HG03565 (cell line): ENCODE measurements at regions not wholly inside any gene's neighbourhood (a gene's known extent, or its start where the extent isn't known, plus 50 kb on each side); places are given as distances from the start of the nearest gene placed in this dataset.

Experiments used
- ATAC-seq: cut with Tn5 transposase; IDR thresholded peaks from one replicate; pipeline ENCODE4 v1.9.1; 2021; ENCODE audit warnings: mild to moderate bottlenecking, moderate library complexity; ENCODE audit not compliant: unreplicated experiment

DNA sequence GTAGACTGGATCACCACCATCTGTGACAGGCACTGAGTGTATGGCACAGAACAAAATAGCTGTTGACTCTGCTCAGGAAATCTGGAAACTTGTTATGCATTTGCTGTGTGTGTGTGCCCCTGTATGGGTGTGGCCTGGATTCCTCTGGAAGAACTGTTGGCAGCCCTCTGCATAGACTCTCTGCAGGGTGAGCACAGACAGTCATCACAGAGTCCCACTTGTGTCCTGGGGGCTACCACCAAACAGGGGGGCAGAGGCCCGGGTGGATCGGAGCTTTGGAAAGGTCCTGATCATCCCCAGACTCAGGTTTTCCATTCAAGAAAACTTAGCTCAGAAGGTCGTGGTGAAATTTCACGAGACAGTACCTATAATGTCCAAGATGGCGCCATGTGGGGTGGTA is 258.6 kb downstream of the SOX11 start:
- no peak for ATAC-seq

GRCh38 chr2:5951471-5951870 is 259.3 kb downstream of the SOX11 start:
- no peak for ATAC-seq

DNA sequence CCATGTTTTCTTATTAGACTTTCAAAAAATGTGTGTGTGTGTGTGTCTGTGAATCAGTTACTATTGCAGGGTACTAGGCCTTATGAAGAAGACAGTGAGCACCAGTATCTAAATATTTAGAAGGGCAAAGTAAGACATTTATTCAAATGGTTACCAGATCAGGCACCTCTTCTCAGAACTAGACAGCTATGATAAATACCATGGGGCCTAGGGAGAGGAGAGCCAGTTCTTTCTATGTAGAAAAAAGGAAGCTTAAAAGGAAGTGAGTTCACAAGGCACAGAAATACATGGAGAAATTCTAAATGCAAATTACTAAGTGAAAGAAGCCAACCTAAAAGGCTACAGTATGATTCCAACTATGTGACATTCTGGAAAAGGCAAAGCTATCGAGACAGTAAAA is 261.3 kb downstream of the SOX11 start:
- no peak for ATAC-seq

- ATAC-seq = no peak
Measured at GRCh38 chr2:5954509-5954908, 262.3 kb downstream of the SOX11 start.

- no peak for ATAC-seq
Measured at GRCh38 chr2:5955921-5956320, 263.7 kb downstream of the SOX11 start.

GRCh38 chr2:5959836-5960820 is 267.9 kb downstream of the SOX11 start:
- no peak for ATAC-seq

- ATAC-seq = no peak
Measured at GRCh38 chr2:5967506-5967905, 275.3 kb downstream of the SOX11 start.

DNA sequence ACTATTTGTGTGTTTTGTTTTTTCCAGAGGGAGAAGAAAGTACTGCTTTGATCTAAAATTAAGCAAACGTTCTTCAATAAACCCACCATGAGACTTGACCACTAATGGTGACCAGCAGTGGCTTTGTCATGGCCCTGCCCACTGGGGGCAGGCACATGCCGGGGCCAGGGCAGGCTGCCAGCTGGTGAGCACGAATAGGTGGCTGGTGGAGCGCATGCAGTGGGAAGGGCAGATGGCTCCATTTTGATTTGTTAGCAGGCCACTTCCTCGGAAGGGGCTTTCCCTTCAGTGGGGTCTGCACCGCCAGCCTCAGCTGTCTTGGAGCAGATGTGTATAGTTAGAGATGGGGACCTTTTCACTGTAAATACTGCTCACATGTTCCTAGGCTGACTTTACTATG is 277.1 kb downstream of the SOX11 start:
- no peak for ATAC-seq

DNA sequence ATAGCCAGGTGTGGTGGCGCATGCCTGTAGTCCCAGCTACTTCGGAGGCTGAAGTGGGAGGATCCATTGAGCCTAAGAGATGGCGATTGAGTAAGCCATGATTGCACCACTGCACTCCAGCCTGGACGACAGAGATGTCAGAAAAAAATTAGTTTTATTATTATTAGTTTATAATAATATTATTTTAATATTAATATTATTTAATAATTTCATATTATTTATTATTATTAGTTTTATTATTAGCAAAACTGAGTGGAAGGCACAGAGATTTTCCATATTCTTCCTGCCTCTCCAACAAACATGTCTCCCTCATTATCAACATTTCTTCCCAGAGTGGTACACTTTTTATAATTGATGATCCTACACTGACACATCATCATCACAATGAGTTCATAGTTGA is 278.2 kb downstream of the SOX11 start:
- no peak for ATAC-seq

- ATAC-seq = no peak
Measured at GRCh38 chr2:5974477-5974876, 282.3 kb downstream of the SOX11 start.

DNA sequence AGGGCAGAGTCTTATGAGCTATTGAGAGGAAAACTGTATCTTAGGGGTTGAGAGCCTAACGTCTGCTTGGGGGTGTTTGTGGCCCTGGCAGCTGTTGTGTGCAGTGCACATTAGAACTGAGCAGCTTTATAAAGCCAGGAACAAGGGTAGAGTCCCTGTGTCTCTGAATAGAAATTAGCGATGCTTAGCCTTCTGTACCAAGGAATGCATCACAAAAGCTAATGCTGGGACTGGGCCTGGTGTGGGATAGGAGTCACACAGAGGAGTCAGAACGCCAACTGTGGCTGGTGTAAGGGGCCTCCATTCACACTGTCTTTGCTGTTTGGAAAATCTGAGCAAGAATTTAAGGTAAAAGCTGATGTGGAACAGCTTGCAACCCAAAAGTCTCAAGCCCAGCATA is 283.2 kb downstream of the SOX11 start:
- no peak for ATAC-seq

DNA sequence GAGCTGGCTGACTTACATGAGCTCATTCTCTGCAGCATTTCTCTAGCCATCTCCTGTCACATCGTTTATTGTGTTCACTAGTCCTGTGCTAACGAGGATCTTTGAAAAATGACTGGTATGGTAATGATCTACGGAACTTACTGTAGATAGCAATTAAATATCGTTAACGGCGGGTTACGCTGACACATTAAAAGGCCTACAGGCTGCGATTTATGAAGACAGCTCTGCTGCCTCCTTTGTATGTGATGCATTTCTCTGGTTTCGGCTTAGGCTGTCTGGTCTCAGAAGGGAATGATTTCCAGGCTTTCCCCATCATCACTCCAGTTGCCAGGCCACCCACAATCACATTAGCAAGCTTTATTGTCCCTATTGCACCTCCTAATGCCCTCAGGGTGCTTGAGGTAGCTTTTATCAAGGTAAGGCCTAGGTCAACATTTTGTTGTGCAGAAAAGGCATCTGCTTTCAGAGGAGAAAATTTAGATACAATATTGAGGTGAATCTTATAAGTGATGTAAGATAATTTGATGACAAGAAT is 284.4 kb downstream of the SOX11 start:
- ATAC-seq = no peak

DNA sequence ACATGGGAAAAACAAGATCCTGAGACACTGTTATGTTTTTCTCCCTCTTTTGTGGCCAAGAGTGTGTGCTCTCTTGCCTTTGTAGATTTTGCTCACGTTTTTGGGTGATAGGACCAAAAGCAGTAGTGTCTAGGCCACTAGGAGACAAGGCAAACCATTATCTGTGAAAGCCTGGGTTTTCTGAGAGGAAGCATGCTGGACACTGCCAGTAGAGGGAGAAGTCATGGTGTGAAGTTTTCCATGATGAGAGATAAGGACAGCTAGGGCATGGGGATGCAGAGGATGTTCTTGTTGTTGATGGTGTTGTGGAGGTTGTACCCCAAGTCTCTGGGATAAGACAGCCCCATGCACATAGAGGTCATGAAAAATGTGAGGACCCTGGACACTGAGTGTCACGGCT is 285.3 kb downstream of the SOX11 start:
- ATAC-seq = no peak

GRCh38 chr2:5978131-5978751 is 286.1 kb downstream of the SOX11 start:
- no peak for ATAC-seq

- ATAC-seq = no peak
Measured at GRCh38 chr2:5980450-5981190, 288.4 kb downstream of the SOX11 start.

DNA sequence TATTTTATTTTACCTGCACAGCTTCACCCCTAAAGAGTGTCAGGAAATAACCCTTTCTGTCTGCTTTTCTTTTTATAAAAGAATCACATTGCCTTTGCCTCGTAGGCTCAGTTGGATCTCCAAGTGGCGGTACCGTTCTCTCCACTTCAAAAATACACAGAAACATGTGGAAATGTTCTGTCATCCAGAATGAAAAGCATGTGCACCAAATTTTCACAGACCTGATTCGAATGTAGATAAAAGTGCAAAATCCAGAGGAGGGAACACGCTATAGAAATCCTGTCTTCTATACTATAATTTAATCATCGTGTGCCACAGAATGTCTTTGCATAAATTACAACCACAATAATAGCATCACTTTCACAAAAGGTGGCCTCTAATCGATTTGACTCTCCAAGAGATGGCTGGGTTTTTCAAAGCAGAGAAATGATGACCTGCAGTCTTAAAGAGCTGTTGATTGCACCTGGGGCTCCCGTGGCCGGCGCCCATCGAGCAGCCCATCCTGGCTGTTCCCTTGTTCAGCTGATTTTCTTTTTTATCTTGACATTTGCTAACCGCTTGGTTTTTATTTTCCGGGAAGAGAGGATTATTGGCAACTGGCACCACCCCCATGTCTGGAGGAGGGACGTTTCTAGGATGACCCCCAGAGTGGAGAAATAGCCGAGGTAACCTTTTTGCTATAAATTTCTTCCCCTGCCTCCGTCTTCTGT is 290.2 kb downstream of the SOX11 start:
- ATAC-seq = no peak

DNA sequence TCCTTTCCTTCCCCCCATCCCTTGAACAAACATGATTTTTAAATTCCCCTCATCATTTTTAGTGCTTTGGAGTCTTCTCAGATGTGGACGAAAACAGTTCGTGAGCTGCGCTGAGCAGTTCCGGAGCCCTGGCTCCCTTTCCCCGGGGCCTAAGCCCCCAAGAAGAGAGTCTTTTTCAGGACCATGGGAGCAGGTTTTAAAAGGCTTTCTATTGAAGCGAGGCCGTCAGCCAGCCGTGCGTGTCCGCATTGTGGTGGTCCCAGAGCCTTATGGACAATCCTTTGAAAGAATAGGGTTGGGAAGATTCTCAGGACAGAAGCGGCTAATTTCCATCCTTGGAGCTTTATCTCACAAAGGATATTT is 290.7 kb downstream of the SOX11 start:
- no peak for ATAC-seq

- no peak for ATAC-seq
Measured at GRCh38 chr2:5983511-5984272, 291.5 kb downstream of the SOX11 start.

DNA sequence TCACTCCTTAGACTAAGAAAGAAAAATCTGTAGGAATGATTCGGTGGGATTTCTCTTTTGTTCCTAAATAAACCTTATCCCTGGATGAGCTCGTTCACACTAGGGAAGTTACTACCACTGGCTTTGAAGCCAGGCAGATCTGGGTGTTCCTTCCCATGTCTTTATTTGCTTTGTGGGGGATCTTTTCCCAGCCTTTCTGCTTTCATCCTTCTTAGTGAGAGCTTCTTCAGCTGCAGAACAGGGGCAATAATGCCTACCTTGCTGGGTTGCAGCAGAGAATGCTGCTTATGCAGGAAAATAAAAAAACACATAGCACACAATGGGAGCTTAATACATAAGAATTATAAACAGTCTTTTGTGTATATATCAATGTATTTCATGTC is 292.1 kb downstream of the SOX11 start:
- no peak for ATAC-seq

DNA sequence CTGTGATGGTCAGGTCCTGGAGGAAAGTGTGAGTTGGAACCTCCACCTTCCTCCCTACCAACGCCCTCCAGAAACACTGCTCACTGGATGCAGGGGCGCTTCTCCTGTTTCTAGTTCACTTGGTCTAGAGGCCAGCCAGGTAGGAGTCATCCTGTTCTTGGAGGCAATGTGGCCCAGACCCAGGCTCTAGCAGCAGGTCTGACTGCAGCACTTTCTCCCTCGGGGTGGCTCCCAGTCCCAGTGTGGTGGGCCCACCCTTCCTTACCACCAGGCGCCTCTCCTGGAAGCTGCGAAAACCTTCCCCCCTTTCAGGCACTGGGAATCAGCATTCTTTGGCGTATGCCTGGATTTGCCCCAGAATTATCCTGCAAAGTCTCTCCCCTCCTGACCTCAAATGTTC is 292.8 kb downstream of the SOX11 start:
- ATAC-seq = no peak
